ENCODE measurements at regions not wholly inside any gene's neighbourhood (a gene's known extent, or its start where the extent isn't known, plus 50 kb on each side); places are given as distances from the start of the nearest gene placed in this dataset.

DNA sequence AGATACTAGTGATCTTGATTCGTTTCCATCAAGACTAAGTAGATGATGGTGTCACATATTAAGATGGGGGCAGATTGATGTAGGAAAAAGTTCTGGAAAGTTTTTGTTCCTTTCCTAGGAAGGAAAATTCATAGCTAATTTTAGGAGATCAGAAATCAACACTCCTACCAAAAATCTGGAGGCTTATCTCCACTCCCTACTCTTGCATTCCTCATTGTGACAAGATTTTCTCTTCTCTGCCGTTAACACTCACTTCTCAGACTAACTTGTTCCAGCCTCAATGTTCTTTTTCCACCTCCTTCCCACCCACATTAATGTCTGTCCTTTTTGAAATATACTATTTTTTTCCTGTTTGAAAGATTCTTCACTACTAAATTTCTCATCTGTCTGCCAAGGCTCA, 851.9 kb upstream of the GHITM start:
- no peak overlapping the region for H3K9ac ChIP-seq (ENCODE audit: low read length)
- no peak overlapping the region for H3K4me3 ChIP-seq (ENCODE audit: low read length)
- no peaks in the 10 kb centered on the region for H4K20me1 ChIP-seq (ENCODE audit: insufficient read depth, low read length)
- H3K4me2 ChIP-seq (ENCODE audit: low read depth, low read length): no peak overlapping the region
- no peak for DNase-seq
- no peaks in the 10 kb centered on the region for H3F3A ChIP-seq (ENCODE audit: insufficient read depth, low read length)
- no peak overlapping the region for H2AFZ ChIP-seq (ENCODE audit: low read length)
- no peaks in the 10 kb centered on the region for H3K9me3 ChIP-seq (replicated peaks; ENCODE audit: insufficient read depth, low read length)
- H3K27me3 ChIP-seq (replicated peaks; ENCODE audit: insufficient read depth, low read length): no peaks in the 10 kb centered on the region
- no peaks in the 10 kb centered on the region for H3K9me2 ChIP-seq (replicated peaks; ENCODE audit: insufficient read depth, low read length)
- H3K36me3 ChIP-seq (replicated peaks; ENCODE audit: insufficient read depth, low read length): no peaks in the 10 kb centered on the region
- TF ChIP-seq EZH2phosphoT487 (IDR thresholded peaks at IDR 0.05; ENCODE audit: low read length): no peak
- no peak for TF ChIP-seq EZH2 (optimal IDR thresholded peaks at IDR 0.05; ENCODE audit: low read depth, low read length)
- no peak for TF ChIP-seq CTCF (IDR thresholded peaks at IDR 0.05; ENCODE audit: low read length)
- H3K27ac ChIP-seq (ENCODE audit: low read length): no peak overlapping the region
- H3K4me1 ChIP-seq (ENCODE audit: low read length): no peaks in the 10 kb centered on the region
- H3K79me2 ChIP-seq (ENCODE audit: low read length): no peaks in the 10 kb centered on the region

DNA sequence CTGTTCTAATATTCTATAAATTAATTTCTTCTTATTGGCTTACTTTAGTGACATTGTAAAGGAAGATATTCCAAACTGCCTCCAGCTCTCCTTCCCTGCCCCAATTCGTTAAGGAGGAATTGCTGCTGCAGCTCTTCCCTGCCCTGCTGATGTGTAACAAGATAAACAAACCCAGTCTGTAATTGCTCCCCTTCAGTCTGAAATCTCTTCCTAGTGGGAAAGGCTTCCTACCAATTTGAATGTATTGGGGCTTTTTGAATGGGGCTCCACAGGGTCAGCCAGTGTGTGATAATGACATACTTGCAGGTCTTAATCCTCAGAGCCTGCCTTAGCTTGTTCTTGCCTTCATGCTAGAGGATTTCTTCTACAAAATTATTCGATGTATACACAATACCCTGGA, 849.9 kb upstream of the GHITM start:
- H3K79me2 ChIP-seq (ENCODE audit: low read length): no peaks in the 10 kb centered on the region
- no peaks in the 10 kb centered on the region for H3F3A ChIP-seq (ENCODE audit: insufficient read depth, low read length)
- H4K20me1 ChIP-seq (ENCODE audit: insufficient read depth, low read length): no peaks in the 10 kb centered on the region
- H3K4me3 ChIP-seq (ENCODE audit: low read length): no peak overlapping the region
- TF ChIP-seq CTCF (IDR thresholded peaks at IDR 0.05; ENCODE audit: low read length) (no peak), EZH2 (optimal IDR thresholded peaks at IDR 0.05; ENCODE audit: low read depth, low read length) (no peak), EZH2phosphoT487 (IDR thresholded peaks at IDR 0.05; ENCODE audit: low read length) (no peak)
- H3K4me2 ChIP-seq (ENCODE audit: low read depth, low read length): no peak overlapping the region
- no peak overlapping the region for H2AFZ ChIP-seq (ENCODE audit: low read length)
- H3K36me3 ChIP-seq (replicated peaks; ENCODE audit: insufficient read depth, low read length): no peaks in the 10 kb centered on the region
- H3K9me2 ChIP-seq (replicated peaks; ENCODE audit: insufficient read depth, low read length): no peaks in the 10 kb centered on the region
- no peak for DNase-seq
- no peaks in the 10 kb centered on the region for H3K27me3 ChIP-seq (replicated peaks; ENCODE audit: insufficient read depth, low read length)
- no peak overlapping the region for H3K9ac ChIP-seq (ENCODE audit: low read length)
- H3K27ac ChIP-seq (ENCODE audit: low read length): no peak overlapping the region
- H3K4me1 ChIP-seq (ENCODE audit: low read length): no peaks in the 10 kb centered on the region
- no peaks in the 10 kb centered on the region for H3K9me3 ChIP-seq (replicated peaks; ENCODE audit: insufficient read depth, low read length)

- H3K79me2 ChIP-seq (ENCODE audit: low read length): no peaks in the 10 kb centered on the region
- H3K4me3 ChIP-seq (ENCODE audit: low read length): no peak overlapping the region
- no peaks in the 10 kb centered on the region for H4K20me1 ChIP-seq (ENCODE audit: insufficient read depth, low read length)
- H3K36me3 ChIP-seq (replicated peaks; ENCODE audit: insufficient read depth, low read length): no peaks in the 10 kb centered on the region
- no peaks in the 10 kb centered on the region for H3K9me2 ChIP-seq (replicated peaks; ENCODE audit: insufficient read depth, low read length)
- no peaks in the 10 kb centered on the region for H3K9me3 ChIP-seq (replicated peaks; ENCODE audit: insufficient read depth, low read length)
- H2AFZ ChIP-seq (ENCODE audit: low read length): no peak overlapping the region
- no peak for TF ChIP-seq EZH2phosphoT487 (IDR thresholded peaks at IDR 0.05; ENCODE audit: low read length)
- TF ChIP-seq EZH2 (optimal IDR thresholded peaks at IDR 0.05; ENCODE audit: low read depth, low read length): no peak
- no peak for TF ChIP-seq CTCF (IDR thresholded peaks at IDR 0.05; ENCODE audit: low read length)
- H3K9ac ChIP-seq (ENCODE audit: low read length): no peak overlapping the region
- no peaks in the 10 kb centered on the region for H3K27me3 ChIP-seq (replicated peaks; ENCODE audit: insufficient read depth, low read length)
- no peak for DNase-seq
- no peak overlapping the region for H3K27ac ChIP-seq (ENCODE audit: low read length)
- no peaks in the 10 kb centered on the region for H3K4me1 ChIP-seq (ENCODE audit: low read length)
- no peak overlapping the region for H3K4me2 ChIP-seq (ENCODE audit: low read depth, low read length)
- no peaks in the 10 kb centered on the region for H3F3A ChIP-seq (ENCODE audit: insufficient read depth, low read length)
Measured at GRCh38 chr10:83289948-83290347, 849.4 kb upstream of the GHITM start.

All from MM.1S (cell line).